SK-N-SH (cell line): ENCODE measurements at regions not wholly inside any gene's neighbourhood (a gene's known extent, or its start where the extent isn't known, plus 50 kb on each side); places are given as distances from the start of the nearest gene placed in this dataset.

ENCODE experiments used
- CTCF ChIP-seq: fragments of 200-600 bp; sonication (generic); IDR thresholded peaks from 2 replicates; pipeline ENCODE4 v1.6.1; 2017; ENCODE audit warnings: antibody characterized with exemption, mild to moderate bottlenecking, moderate library complexity
- EP300 ChIP-seq, 2 experiments: IDR thresholded peaks; 2 replicates each; pipeline versions ENCODE4 v1.4.0 to v1.6.1; 2012; ENCODE audit warnings: borderline replicate concordance in 1 of 2, low read depth in 1 of 2, low read length in 1 of 2
- GABPA ChIP-seq: IDR thresholded peaks from 2 replicates; pipeline ENCODE4 v1.4.0; 2012; ENCODE audit warnings: low read depth, mild to moderate bottlenecking
- MAX ChIP-seq: IDR thresholded peaks from 2 replicates; pipeline ENCODE4 v1.4.0; 2012; ENCODE audit warnings: low read depth
- PBX3 ChIP-seq: IDR thresholded peaks from 2 replicates; pipeline ENCODE4; 2012
- POLR2AphosphoS5 ChIP-seq: IDR thresholded peaks from 2 replicates; pipeline ENCODE4 v1.6.1; 2012; ENCODE audit warnings: low read depth, low read length
- REST ChIP-seq: IDR thresholded peaks from 2 replicates; pipeline ENCODE4 v1.6.1; 2012; ENCODE audit warnings: mild to moderate bottlenecking, low read depth, low read length, moderate library complexity
- SMC3 ChIP-seq: IDR thresholded peaks from 2 replicates; pipeline ENCODE4 v1.6.1; 2012; ENCODE audit warnings: low read depth, low read length, improper control_type of control experiment
- TCF12 ChIP-seq: IDR thresholded peaks from 2 replicates; pipeline ENCODE4 v1.4.0; 2012
- TEAD4 ChIP-seq: IDR thresholded peaks from 2 replicates; pipeline ENCODE4 v1.4.0; 2012; ENCODE audit warnings: mild to moderate bottlenecking, borderline replicate concordance; ENCODE audit not compliant: insufficient read depth
- YY1 ChIP-seq: IDR thresholded peaks from 2 replicates; pipeline ENCODE4 v1.4.0; 2012; ENCODE audit warnings: low read depth, mild to moderate bottlenecking
- ZBTB33 ChIP-seq: IDR thresholded peaks from 2 replicates; pipeline ENCODE4 v1.4.0; 2012; ENCODE audit warnings: low read depth, borderline replicate concordance

GRCh38 chr11:38130976-38131375 lies 1532.9 kb upstream of the RAG2 start:
- TF ChIP-seq YY1: no peak
- TF ChIP-seq CTCF: no peak
- no peak for TF ChIP-seq TCF12
- no peak for TF ChIP-seq EP300 (IDR thresholded peaks at IDR 0.05; ENCODE audit: borderline replicate concordance in 1 of 2, low read depth in 1 of 2, low read length in 1 of 2)
- no peak for TF ChIP-seq POLR2AphosphoS5
- TF ChIP-seq ZBTB33: no peak
- TF ChIP-seq PBX3: no peak
- TF ChIP-seq SMC3: no peak
- no peak for TF ChIP-seq TEAD4
- no peak for TF ChIP-seq REST
- TF ChIP-seq MAX: no peak
- TF ChIP-seq GABPA: no peak
